ENCODE measurements at regions not wholly inside any gene's neighbourhood (a gene's known extent, or its start where the extent isn't known, plus 50 kb on each side); places are given as distances from the start of the nearest gene placed in this dataset.

DNA sequence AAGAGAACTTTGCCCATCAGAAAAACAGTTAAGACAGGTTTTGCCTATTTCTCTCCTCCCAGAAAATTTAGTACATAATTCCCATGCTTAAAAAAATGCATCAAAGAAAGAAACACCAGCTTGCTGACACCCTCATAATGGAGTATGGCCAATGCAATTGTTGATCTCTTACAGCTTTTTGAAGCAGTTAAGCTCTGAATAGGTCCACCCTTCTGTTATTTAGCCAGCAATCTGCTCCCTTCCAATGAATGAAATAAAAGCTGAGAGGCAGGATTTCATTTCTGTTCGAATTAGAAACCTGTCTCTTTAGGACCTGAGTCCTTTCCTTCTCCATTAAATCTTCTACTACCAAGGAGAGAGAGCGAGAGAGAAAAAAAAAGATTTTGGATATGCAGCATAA lies 288.7 kb downstream of the RNF144B start:
- DNase-seq, result no peak

DNA sequence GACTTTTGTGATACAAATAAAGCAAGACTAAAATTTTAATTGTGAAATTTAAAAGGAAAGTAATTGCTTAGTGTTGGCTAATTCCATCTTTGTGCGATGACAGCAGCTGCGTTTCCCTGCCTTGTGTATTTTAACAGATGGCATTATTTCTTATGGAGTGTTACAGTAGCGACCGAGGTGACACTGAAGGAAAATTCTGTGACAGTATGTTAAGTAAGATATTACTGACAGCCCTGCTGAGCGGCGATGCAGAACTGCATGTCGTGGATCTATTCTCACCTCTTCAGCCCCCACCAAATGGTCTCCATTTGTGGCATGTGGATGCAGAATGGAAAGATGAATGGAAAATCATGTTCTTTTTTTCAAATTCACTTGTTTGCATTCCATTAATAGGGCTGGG lies 289.4 kb downstream of the RNF144B start:
- no peak for DNase-seq

DNA sequence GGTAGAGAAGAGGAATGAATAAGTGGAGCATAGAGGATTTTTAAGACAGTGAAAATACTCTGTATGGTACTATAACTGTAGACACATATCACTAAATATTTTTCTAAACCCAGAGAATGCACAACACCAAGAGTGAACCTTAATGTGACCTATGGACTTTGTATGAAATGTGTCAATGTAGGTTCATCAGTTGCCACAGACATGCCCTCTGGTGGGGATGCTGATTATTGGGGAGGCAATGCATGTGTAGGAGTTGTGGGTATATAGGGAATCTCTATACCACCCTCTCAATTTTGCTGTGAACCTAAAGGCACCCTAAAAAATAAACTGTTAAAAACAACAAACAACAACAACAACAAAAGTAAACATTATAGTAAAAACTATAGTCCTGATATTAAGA lies 293.7 kb downstream of the RNF144B start:
- no peak for DNase-seq

DNA sequence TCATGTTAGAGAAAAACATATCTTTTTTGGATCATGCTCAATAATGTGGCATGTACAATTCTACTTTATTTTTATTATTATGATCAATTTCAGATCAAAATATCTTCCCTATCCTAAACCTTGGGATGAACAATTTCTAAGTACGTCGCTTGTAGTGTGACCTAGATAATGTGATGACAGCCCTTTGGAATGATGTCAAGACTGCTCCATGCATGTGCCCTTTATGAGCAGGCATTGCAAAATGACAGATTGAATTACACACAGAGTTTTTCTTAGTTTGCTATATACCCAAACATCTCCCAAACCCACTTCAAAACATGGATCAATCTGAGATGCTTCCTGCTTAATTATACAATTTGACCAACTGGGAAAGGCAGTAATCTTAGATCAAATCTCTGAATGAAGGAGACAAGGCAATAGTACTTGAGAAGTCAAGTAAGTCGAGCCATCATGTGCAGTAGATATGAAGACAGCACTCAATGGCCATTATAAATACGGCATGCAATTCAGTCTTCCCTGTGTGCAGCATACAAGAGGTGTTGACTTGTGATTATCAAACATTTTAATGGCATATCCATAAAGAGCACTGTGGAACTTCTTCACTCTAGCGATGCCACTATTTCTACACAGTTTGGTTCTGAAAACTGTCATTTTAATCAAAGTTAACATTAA lies 294.8 kb downstream of the RNF144B start:
- DNase-seq, result no peak

DNA sequence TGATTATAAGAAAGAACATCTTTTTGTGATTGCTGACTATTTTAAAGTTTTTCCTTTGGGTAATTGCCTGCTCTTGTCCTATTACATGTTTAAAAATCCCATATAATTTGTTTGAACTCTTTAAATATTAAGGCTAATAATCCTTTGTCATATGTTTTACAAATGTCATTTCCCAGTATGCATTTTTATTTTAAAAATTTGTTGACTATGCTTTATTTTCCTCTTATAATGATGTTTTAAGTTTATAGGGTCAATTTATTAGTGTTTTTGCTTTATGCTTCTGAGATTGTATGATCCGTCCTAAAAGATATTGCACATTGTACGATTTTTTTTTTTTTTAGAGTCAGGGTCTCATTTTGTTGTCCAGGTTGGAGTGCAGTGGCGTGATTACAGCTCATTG lies 297.2 kb downstream of the RNF144B start:
- DNase-seq, result no peak

DNA sequence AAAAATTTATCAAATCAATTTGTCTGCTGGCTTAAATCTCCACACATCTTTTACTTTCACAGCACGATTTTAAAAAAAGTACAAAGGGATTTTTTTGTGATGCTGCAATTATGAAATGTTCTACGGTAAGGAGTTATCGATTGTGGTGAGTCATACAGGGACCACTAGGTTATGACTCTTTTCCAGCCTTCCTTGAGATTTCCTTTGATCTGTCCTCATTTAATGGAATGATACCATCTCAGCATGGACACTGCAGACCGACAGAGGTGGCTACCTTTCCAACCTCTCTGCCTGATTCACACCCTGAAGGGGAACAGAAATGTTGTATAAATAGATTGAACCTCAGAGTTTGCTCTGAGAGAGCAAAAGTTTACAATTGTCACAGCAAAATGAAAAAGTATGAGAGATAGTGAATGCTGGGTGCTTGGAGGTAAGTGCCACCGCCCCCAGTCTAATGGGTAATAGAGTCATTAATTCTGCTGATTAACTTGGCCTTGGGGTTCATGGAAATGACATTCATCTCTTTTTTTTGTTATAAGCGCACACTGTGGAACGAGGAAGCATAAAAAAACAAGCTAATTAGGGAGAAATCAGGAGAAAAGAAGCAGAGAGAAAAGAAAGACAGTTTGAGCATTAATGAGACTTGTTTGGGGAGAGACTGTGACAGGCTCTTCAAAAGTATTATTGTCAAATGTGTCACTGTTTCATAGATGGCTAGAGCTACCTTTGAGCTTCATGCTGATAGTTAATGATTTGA lies 306.0 kb downstream of the RNF144B start:
- no peak for DNase-seq

DNA sequence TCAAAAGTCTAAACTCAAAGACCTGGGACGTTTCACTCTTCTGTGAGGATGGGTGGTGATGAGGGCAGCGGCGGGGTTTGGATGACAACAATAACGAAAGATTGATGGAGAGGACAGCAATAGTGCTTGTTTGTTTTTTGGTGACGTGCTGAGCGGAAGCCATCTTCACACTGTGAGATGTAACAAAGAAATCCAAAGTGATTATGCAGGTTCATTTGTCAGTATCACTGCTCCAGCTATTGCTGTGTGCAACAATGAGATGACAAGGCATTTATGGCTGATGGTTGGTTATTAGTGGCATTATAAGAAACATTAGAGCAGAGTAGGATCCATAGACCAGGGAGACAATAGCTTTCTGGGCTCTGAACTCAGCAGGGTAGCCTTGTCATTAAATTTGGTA lies 306.7 kb downstream of the RNF144B start:
- no peak for DNase-seq

DNA sequence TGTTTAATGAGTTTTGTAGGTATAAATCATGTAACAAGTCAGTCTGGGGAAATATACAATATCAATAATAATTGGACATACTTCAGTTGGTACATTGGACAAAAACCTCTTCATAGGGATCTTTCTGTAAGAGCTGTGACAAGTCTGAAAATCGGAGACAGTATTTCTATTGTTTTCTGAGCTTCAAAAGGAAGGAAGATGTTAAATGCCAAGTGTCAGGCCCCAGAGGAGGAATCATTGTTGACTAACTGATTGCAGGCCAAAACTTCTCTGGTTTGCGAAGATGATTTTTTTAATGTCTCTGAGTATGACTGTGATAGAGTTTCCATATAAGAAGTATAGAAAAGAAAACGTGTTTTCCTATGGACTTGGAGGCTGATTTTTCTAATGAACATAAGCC lies 316.4 kb downstream of the RNF144B start:
- DNase-seq, result no peak

DNA sequence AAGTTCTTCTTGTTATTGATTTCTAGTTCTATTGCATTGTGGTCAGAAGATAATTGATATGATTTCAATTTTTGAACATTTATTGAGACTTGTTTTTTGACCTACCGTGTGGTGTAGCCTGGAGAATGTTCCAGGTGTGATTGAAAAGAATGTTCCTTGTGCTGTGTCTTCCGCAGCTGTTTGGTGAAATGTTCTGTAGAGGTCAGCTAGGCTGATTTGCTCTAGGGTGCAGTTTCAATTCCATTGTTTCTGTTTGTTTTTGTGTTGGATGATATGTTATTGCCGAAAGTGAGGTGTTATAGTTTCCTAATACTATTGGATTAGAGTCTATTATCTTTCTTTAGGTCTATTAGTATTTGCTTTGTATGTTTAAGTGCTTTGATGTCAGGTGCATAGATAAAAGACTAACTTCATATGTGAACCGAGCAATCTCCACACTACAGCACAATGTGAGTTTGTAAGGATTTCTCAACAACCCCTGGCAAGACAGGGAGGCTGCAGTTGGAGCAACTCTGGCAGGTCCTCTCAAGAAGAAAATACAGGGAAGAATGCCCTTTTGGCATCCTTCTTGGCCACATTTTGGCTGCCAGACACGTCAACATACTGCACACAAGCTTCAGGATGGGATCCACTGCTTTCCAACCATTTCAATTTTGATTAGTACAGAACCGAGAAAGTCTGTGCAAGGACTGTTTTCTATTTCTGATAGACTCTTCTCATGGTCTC lies 320.7 kb downstream of the RNF144B start:
- no peak for DNase-seq

DNA sequence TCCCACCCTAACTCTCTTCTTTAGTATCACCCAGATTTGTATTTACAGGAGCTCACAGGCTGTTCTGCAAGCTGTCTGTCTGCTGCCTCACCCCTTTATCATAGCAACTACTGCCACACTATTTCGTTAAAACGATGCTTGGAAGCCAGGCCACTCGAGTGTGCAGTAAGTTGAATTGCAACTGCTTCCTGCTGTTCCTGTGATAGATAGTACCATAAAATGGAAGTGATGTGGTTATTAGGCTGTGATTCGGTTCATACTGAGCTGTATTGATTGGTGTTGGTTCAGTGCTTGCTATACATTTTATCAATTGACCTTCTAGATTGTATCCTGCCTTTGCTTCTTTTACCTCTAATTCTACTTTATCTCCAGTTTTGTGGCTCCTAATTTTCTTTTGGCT lies 325.4 kb downstream of the RNF144B start:
- DNase-seq, result no peak

DNA sequence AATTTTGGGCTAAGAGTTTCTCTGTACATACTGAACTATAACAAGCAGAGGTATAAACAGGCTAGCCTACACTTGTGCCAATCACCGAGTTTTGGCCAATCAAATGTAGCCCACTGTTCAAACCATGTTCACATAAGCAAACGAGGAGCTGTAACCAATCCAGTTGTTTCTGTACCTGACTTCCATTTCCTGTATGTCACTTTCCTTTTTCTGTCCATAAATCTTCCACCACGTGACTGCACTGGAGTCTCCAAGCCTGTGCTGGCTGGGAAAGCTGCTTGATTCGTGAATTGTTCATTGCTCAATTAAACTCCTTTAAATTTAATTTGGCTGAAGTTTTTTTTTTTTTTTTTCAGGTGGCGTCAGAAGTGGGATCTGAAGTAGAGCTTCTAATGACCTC lies 332.9 kb downstream of the RNF144B start:
- DNase-seq, result no peak

DNA sequence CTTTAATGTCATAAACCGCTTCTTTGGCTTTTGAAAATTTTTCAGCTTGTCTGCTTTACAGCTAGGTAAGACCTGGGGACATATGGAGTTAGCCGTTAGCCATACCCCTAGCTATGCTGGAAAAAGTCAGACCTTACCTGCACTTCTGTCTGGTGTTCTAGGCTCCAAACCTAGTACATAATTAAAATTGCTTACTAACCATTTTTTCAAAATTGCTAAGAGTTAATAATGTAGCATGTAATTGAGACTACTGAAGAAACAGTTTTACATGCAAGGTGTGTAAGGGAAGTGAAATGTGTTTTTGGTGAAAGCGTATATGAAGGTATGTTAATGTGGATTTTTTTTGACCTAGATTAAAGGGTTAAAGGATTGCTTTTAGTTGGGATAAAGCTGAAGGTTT lies 336.9 kb downstream of the RNF144B start:
- no peak for DNase-seq

DNA sequence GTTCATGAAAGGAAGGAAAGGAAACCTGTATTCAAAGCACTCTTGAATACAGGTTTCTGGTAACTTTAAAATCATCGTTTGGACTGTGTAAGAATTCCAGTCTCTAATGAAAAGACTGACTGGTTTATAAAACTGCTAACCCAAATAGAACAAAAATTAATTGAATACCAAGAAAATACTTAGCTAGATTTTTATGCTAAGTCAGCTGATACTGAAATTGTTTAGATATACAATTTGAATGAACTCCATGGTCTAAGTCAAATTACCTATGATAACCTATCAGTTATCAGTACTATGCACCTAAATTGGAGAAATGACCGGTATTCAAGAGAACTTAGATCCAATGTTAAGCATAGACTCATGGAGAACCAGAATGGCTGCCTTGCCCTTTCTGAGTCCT lies 338.3 kb downstream of the RNF144B start:
- no peak for DNase-seq

DNA sequence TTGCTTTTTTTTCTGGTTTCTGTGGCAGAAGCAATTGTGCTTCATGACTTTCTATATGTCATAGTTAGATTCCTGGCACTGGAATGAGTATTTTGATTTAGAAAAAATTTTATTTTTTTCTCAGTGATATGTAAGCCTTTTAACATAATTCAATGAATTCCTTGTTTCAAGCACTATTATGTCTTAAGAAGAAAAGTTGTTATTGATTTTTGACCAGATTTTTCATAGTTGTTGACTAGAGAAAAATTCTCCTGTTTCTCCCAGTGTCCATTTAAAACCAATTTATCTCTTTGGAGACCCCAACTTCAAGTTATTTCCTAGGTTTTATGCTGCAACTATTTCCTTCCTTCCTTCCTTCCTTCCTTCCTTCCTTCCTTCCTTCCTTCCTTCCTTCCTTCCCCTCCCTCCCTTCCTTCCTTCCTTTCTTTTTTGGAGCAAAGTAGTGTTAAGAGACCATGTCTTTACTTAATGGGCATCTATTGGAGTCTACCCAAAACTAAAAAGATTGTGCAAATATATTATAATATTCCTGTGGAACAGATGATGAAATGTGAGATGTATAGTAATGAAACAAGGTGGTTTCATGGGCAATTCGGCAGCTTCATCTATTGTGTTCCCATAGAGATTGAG lies 346.9 kb downstream of the RNF144B start:
- DNase-seq, result no peak

DNA sequence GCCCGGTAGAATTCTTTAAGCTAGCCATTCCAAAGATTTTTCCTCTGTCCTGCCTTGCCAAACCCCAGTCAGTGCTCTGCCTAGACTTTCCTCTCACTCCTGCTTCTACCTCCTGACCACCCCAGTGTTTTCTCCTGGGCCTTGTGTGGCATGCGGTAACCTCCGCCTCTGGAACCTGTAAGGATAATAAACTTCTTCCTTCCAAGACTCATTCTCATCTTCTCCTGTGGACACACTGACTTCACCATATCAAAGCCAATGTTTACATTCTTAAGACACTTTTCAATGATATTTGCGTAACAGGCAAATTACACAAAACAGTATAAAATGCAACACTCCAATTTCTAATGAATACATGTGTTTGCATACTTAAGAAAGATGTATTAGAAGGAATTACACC lies 354.6 kb downstream of the RNF144B start:
- no peak for DNase-seq

DNA sequence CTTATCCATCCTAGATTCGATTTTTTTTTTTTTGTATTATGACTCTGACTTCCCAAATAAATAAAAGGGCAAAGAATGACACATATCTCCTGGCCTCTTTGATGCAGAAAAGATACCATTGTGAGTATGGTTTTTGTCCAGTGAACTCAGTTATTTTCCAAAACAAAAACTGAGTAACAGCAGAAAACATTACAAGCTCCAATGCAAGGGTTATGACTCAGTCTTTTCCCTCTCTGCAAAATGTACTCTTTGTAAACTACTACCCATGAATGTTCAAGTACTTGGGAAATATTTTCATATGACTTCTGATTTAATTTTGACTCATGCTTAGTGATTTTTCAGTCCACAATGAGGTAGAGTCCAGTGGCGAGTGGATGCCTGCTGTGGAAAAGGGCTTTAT lies 355.3 kb downstream of the RNF144B start:
- no peak for DNase-seq

DNA sequence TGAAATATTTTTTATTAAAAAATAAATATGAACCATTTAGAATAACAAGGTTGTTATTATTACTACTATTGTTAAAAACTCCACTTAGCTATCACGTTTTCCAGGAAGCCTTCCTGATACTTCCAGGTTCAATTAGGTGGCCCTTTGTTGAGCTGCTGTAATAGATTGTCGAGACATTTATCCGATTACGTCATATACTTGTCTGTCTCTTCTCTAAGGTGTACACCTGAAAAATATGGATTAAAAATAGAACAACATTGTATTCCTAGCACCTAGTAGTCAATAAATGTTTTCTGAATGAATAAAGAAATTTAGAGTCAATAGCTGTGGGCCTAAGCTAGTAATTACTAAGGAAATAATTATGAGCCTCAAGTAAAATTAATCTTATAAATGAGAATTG lies 359.6 kb downstream of the RNF144B start:
- no peak for DNase-seq

DNA sequence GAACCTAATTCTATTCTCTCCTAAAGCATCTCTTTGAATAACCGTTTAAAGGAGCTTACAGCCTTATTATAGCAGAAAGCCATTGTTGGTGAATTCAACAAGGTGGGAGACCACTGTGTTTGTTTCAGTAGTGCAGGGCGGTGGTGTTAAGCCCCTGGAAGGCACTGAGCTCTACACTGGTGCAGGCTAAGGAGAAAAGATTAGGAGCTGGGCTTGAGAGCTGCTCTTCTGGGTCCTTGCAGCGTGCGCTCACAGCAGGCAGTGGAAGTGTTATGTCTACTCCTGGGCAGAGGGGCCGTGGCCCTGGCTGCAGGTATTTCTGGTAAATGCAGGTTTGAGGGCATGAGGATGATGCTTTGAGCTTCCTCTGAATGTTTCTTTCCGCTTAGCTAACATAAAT lies 361.2 kb downstream of the RNF144B start:
- no peak for DNase-seq

DNA sequence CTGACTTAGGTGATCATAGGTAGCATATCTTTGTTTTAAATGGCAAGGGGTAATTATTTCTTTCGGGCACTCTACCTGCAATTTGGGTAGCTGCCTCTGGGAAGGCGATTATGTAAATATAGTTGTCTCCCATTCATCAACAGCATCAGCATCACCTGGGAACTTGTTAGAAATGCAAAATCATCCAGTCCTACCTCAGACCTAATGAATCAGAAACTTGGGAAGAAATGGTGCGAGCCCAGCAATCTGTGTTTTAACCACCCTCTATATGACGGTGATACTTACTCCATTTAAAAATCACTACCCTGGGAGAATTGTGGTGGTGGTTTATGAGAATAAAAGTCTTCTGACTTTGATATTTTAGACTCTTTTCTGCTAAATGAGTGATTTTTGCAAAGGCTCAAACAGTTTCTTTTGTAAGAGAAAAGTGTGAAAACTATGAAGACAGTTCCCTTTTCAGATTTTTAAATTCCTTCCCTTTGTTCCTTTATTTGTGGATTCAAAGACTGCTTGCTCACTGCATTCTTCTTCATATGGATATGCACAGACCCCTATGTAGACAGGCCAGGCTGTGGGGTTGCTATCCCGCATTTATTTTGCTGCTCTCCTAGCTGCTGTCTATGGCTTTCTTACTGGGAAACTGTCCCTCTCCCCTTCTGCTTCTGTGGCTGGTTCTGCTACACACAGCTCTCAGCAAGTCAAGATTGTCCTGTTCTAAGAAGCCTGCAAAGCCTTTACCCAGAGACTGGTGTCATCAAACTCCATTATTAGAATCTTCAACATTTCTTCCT lies 365.3 kb downstream of the RNF144B start:
- no peak for DNase-seq

DNA sequence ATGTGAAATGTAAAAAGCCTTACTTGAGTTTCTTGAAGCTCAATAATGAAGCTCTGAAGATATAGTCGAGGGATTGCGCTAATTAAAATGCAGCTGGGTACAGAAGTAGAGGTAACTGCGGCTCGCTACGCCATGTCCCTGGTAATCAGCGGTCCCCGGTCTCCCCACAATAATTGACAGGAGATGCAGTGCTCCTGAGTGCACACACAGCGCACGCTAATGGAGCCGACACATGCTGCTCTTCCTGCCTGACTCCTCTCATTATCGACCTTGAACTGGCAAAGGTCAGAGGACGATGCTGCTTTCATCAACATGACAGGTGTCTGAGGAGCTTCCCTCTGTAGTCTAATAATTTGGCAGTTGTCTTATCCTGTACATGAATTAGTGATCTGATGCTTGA lies 365.9 kb downstream of the RNF144B start:
- no peak for DNase-seq

DNA sequence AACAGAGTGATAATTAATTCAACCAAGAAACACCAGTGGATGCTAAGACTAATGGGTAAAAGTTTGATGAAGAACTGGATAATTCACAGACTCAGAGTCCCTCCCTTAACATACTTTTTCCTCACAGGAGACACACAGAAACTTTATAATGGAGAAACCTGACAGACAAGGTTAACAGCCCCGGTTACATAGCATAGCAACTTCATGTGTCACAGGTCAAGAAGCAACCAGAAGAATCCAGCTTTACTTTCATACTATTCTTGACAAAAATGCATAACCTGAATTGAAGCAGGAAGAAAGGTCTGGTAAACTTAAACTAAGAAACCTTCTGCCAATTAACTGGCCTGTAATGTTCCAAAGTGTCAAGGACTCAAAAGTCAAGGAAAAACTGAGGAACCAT lies 375.9 kb downstream of the RNF144B start:
- no peak for DNase-seq

DNA sequence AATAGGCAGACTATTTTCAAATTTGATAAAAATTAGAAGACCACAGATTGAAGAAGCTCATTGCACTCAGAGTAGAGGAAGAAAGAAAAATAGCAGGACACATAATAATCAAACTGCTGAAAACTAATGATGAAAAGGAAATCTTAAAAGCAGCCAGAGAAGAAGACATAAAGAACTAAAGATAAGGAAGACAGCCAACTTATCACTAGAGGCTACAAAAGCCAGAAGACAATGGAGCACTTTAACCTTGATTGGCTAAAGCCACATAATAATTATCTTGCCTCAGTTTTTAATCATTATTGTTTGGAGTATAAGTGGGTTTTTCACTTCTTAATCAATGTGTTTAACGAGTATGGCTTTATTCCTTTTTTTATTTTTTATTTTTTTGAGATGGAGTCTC lies 397.6 kb downstream of the RNF144B start:
- DNase-seq, result no peak

Data from NCI-H1436 treated with DMSO at 0.1 percent for 48 hours (cell line).